ENCODE measurements at regions not wholly inside any gene's neighbourhood (a gene's known extent, or its start where the extent isn't known, plus 50 kb on each side); places are given as distances from the start of the nearest gene placed in this dataset.

GRCh38 chr10:52558090-52558489 lies 214.5 kb downstream of the MBL2 start:
- TF ChIP-seq CTCF (IDR thresholded peaks at IDR 0.05): no peak

- TF ChIP-seq CTCF (IDR thresholded peaks at IDR 0.05): no peak
Measured at GRCh38 chr10:52561322-52561721, 211.3 kb downstream of the MBL2 start.

- no peak for TF ChIP-seq CTCF (IDR thresholded peaks at IDR 0.05)
Measured at GRCh38 chr10:52563360-52563759, 209.2 kb downstream of the MBL2 start.

- peak; percentile 75 for TF ChIP-seq CTCF (IDR thresholded peaks at IDR 0.05)
Measured at GRCh38 chr10:52566471-52567246, 205.9 kb downstream of the MBL2 start.

GRCh38 chr10:52567247-52567580 lies 205.4 kb downstream of the MBL2 start:
- TF ChIP-seq CTCF (IDR thresholded peaks at IDR 0.05): peak; percentile 25; the same call in 1 of the 2 replicates

GRCh38 chr10:52568309-52568708 lies 204.3 kb downstream of the MBL2 start:
- TF ChIP-seq CTCF (IDR thresholded peaks at IDR 0.05): no peak

- TF ChIP-seq CTCF (IDR thresholded peaks at IDR 0.05): no peak
Measured at GRCh38 chr10:52570490-52570889, 202.1 kb downstream of the MBL2 start.

- no peak for TF ChIP-seq CTCF (IDR thresholded peaks at IDR 0.05)
Measured at GRCh38 chr10:52571018-52571417, 201.6 kb downstream of the MBL2 start.
